NCI-H1930 (cell line): ENCODE measurements at regions not wholly inside any gene's neighbourhood (a gene's known extent, or its start where the extent isn't known, plus 50 kb on each side); places are given as distances from the start of the nearest gene placed in this dataset.
"Not testable (repeated sequence)": the region's sequence is repeated elsewhere in the genome, so short reads cannot be mapped to it uniquely, and the experiment has no call there.

Source experiments
- DNase-seq, 2 experiments: peaks; one replicate each; lab custom pipeline; 2025; lab: John Stamatoyannopoulos, UW

GRCh38 chr6:154602296-154602695 lies 91.8 kb upstream of the CNKSR3 start:
- no peak for DNase-seq

GRCh38 chr6:154602708-154603107 lies 92.2 kb upstream of the CNKSR3 start:
- no peak for DNase-seq

DNA sequence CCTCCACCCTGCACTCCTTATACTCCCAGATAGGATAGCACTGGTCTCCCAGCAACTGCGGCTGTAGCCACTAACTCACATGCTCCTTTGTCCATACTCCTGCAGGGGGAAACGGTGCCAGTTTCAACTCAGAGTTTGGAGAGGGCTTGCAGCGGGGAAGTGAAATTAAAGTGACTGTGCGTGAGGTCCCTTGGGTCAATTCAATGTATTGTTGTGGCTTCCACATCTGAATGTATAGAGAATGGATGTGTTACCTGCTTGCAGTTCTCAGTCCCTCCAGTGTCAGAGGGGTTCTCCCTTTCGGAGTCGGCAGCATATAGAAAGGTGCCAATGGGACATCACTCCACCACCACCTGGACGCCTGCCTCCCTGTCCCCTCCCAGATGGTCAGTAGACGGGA lies 93.6 kb upstream of the CNKSR3 start:
- DNase-seq, result no peak

- peak in 1 of 2 experiments; percentile 13 for DNase-seq
Measured at GRCh38 chr6:154605178-154605881, 94.8 kb upstream of the CNKSR3 start.

DNA sequence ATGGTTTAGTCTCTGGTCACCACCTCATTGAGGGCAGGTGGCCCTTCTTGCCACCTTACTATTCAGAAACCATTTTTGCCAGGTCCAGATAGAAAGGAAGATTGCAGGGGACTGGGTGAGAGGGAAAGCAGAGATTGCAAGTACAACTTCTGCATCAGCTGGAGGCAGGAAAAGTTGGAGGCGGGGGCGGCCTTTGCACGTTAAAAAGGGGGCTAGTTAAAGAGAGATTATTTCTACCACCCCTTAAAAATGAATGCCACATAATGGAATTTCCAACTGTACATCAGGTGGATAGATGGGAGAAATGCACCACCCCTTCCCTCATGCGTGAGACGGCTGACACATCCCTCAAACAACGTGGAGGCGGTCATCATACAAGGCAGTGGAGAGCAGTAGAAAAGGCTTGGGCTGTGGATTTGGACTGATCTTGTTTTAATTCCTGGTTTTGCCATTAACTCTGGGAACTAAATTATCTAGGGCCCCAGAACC lies 95.4 kb upstream of the CNKSR3 start:
- DNase-seq, result no peak

DNA sequence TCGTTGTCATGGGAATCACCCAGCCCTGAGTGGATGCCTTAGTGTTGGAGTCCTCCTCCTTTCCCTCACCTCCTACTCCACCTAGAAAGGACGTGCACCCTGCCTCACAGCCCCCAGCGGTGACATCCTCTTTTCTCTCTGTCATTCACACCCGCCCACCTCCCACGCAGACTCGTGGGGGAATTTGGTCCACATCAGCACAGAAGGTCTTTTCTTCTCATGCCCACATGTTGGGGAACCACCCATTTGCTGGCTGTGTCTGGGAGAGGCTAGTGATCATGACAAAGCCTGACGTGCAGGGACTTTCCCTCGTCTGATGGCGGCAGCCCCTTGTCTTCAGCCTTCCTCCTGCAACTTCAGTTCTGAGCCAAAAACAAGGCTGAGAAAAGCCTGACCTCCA lies 96.0 kb upstream of the CNKSR3 start:
- no peak for DNase-seq

GRCh38 chr6:154606860-154607259 lies 96.4 kb upstream of the CNKSR3 start:
- DNase-seq, result no peak

- DNase-seq, result no peak
Measured at GRCh38 chr6:154611241-154611640, 100.8 kb upstream of the CNKSR3 start.

DNA sequence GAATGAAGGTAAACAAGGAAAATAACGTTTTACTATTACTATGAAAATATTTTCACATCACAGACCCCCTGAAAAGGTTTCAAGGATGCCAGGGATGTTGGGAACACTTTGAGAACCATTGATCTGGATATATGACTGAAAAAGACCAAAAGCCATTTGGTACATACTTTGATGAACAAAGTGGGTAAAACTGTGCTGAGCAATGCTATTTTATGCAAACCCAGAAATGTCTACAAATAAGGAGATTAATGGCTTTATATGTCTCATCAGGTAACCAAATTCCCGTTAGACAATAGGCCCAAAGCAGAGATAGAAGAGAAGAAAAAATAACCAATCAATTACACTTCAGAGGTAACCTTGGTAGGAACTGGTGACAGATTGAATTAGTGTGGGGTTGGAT lies 101.4 kb upstream of the CNKSR3 start:
- DNase-seq, result no peak

DNA sequence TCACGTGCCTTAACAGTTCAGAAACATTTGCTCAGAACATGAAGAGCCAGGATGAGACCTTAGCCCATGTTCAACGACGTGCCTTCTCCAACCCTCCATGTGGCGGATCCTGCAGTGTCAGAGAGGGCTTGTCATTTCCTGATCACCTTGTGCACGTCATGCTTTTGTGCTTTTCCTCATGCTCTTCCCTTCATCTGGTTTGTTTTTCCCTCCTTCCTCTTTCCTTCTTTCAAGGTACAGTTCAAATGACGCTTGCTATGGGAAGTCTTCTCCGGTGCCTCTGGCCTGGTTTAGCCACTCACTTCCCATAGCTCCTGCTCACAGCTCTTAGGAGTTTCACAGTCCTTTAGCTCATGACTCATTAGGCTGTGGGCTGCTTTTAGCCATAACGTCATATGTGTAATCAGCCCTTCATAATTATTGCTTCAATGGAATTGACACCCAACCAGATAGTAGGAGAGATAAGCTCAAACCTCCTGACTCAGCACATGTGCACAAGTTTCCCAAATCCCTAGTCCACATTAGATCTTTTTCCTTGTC lies 102.7 kb upstream of the CNKSR3 start:
- no peak for DNase-seq

DNA sequence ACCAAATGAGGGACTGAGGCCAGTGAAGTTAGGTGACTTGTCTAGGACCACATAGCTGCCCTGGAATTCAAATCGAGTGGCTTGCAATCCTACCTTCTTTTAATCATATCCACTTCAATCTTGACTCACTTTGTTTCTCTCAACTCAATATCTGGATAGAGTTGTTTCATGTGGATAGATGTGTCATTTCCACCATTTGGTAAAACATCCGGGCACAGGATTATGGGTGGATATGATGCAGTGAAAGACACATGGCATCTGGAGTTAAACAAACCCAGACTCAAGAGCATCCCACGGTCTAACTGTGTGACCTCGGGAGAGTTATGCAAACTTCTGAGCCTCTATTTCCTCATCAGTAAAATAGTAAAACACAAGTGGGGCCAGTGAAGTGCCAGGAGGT lies 103.6 kb upstream of the CNKSR3 start:
- DNase-seq, result no peak

- no peak for DNase-seq
Measured at GRCh38 chr6:154614641-154615040, 104.2 kb upstream of the CNKSR3 start.

DNA sequence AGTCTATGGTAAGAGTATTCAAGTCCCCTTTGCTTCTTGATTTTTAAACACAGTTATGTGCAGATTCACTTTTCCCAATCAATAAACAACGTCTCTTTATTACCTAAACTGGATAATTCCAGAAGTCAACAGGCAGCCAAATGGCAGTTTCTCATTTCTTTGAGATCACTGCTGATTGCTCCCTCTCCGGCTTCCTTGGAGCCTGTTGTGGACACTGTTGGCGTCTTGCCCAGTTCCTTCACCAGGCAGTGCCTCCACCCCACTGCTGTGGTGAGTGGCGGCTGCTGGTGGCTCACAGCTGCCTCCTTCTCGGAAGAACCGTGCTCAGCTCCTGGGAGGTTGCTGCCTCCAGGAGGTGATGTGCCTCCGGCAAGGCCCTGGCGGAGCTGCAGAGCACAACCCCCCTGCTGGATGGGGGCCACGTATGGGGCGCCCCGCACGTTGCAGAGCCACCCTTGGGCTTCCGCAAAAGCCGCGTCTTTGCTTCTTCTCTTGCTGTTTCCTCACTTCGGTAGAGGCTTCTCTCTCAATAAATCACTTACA lies 105.1 kb upstream of the CNKSR3 start:
- no peak for DNase-seq

- DNase-seq, result no peak
Measured at GRCh38 chr6:154617175-154617574, 106.7 kb upstream of the CNKSR3 start.

DNA sequence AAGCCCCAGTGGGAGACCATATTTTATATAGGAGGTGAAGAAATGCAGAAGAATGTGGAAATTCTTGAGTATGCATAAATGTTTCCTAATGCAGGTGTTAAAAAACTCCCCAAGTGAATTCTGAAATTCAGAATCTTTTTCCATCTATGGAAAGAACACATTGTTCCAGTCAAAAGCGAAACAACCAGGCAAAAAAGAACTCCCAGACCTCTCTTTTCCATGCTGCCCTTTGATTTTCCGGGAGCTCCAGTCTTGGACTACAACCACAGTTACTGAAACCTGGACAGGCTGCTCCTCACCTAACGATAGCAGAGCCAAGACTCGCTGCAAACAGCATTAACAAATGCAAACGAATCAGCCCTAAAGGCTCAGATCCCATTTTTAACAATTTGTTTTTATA lies 108.7 kb upstream of the CNKSR3 start:
- DNase-seq, result no peak

DNA sequence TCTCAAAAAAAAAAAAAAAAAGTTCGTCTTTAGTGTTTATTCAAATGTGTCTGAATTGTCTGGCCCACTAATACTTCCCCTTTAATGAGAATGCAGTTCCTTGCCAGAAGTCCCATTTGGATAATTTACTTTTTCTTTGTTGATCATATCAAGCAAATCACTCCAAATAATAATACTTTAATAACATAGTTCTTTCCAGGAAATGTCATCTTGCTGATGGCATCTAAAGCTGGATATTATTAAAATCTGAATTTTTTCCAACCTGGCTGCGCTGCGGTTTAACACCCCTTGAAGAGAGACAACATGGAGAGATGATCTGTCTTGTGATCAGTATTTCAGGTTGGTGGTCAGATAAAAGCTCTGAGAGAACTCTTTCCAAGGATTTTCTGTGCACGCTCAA lies 111.2 kb upstream of the CNKSR3 start:
- no peak for DNase-seq

DNA sequence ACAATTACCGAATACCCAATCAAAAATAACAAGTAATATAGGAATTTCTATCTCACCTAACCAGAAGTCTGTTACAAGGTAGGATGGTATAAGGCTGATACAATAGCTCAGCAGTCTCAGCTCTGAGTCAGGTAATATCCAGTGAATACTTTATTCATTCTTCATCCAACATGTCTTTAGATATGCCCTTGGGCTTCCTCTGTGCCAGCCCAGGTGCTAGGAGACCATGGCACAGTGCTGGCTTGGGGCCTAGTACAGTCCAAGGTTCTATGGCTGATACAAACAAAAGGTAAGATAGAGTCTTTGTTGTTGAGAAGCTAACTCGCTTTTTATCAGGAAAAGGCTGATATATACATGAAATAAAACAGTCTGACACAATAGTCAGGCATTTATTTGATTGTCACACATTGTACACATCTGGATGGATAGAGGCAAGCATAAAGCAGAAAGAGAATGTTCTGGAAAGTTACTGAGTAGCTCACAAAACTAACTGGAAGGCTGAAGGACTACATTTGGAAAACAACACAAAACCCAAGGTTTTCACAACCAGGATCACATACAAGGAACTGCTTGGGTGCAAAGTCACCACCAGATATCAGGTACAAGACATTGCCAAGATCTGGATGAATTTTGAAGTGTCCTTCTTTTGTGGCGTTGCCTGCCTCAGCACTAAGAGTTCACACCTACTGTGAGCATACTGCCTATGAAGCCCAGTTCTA lies 110.4 kb upstream of the SCAF8 start:
- DNase-seq, result no peak

- no peak for DNase-seq
Measured at GRCh38 chr6:154623391-154623790, 109.8 kb upstream of the SCAF8 start.

DNA sequence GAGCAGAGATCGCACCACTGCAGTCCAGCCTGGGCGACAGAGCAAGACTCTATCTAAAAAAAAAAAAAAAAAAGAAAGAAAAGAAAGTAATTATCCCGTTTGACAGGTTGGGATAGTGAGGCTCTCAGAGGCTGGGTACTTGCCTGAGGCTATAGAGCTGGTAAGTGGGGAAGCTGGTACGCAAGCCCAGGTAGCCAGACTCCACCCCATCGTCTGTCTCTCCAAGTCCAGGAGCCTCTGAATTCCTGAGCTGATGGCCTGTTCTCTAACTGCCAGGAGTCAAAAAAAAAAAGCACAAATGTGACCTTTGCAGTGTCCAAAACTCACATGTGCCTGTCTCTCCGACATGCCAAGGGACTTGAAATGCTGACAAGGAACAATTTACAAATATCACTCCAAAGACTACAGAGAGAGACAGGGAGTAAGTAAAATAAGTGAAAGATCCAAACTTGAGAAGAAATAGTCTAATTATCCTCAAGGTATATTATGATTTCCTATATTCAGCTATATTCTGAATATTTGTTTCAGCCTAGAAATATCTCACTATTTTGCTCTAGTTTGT lies 109.1 kb upstream of the SCAF8 start:
- DNase-seq, result no peak

DNA sequence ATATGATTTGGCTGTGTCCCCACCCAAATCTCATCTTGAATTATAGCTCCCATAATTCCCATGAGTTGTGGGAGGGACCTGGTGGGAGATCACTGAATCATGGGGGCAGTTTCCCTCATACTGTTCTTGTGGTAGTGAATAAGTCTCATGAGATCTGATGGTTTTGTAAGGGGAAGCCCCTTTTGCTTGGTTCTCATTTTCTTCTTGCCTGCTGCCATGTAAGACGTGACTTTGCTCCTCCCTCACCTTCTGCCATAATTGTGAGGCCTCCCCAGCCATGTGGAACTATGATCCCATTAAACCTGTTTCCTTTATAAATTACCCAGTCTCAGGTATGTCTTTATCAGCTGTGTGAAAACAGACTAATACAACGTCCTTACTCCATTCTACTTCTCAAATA lies 108.5 kb upstream of the SCAF8 start:
- DNase-seq, result not testable (repeated sequence)

GRCh38 chr6:154625721-154626120 lies 107.5 kb upstream of the SCAF8 start:
- no peak for DNase-seq

DNA sequence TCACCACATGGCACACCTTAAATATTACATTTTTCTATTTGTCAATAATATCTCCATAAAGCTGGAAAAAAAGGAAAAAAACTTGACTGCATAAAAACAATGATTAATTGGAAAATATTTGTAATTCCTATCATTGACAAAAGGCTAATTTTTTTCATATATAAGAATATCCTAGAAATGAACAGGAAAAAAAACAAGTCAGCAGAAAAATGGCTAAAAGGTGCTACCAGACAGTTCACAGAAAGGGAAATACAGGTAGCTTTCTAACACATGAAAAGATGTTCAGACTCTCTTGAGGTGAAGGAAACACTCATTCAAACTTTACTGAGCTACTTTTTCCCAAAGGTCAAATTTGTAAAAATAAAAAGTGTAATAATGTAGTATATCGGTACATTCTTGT lies 104.1 kb upstream of the SCAF8 start:
- DNase-seq, result no peak

DNA sequence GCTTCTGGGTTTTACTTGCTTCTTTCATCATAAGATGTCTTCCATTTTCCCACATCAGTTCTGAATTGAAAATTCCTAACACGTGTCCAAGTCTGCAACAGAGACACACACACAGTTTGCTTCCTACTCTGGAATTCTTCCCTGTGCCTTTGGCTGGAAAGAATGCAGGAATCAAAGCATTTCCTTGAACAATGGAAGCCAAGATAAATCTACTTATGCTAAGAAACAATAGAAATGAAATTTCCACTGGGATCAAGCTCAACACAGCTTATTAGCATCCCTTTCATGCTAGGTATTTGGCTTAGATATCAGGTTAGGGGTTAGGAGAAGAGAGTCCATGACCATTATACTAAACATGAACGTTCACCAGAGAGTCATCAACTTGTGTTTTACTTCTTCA lies 101.1 kb upstream of the SCAF8 start:
- DNase-seq, result no peak
